Progenitor cell of endocrine pancreas (in vitro differentiated cells): ENCODE measurements at regions not wholly inside any gene's neighbourhood (a gene's known extent, or its start where the extent isn't known, plus 50 kb on each side); places are given as distances from the start of the nearest gene placed in this dataset.

ENCODE experiments used
- DNase-seq: peaks from one replicate; pipeline ENCODE4 v3.0.0; 2021; ENCODE audit warnings: low spot score; ENCODE audit not compliant: unreplicated experiment
- H3K27ac Mint-ChIP-seq: 2 replicates; pipeline ENCODE4 v1.8.0; 2021; ENCODE audit warnings: mild to moderate bottlenecking, moderate library complexity, mixed read lengths
- H3K27me3 Mint-ChIP-seq: 2 replicates; pipeline ENCODE4 v1.8.0; 2021; ENCODE audit warnings: mixed read lengths
- H3K36me3 Mint-ChIP-seq: 2 replicates; pipeline ENCODE4 v1.8.0; 2022; ENCODE audit warnings: mixed read lengths; ENCODE audit not compliant: insufficient read depth
- H3K4me1 Mint-ChIP-seq: 2 replicates; pipeline ENCODE4 v1.8.0; 2021; ENCODE audit warnings: low read depth, mixed read lengths
- H3K4me3 Mint-ChIP-seq: 2 replicates; pipeline ENCODE4 v1.8.0; 2021; ENCODE audit warnings: low read depth, mild to moderate bottlenecking, moderate library complexity, mixed read lengths
- H3K9me3 Mint-ChIP-seq: 2 replicates; pipeline ENCODE4 v1.8.0; 2021; ENCODE audit warnings: low read depth, mixed read lengths
- CTCF ChIP-seq: fragments of 200-600 bp; sonication (generic); IDR thresholded peaks from one replicate; pipeline ENCODE4 v1.5.0; 2021; ENCODE audit warnings: antibody characterized with exemption, mild to moderate bottlenecking; ENCODE audit not compliant: unreplicated experiment

GRCh38 chr5:3738919-3739318, 143.3 kb downstream of the IRX1 start:
- H3K36me3 Mint-ChIP-seq, result no peaks in the 10 kb centered on the region
- H3K4me1 Mint-ChIP-seq, result peaks cover 5% of the 10 kb centered on the region
- no peak for DNase-seq
- H3K4me3 Mint-ChIP-seq, result no peak overlapping the region
- H3K27ac Mint-ChIP-seq, result no peak overlapping the region
- TF ChIP-seq CTCF, result no peak
- H3K9me3 Mint-ChIP-seq, result no peaks in the 10 kb centered on the region
- peaks cover 13% of the 10 kb centered on the region for H3K27me3 Mint-ChIP-seq

GRCh38 chr5:3740546-3741373, 145.1 kb downstream of the IRX1 start:
- Mint-ChIP-seq H3K27me3 (peaks cover 7% of the 10 kb centered on the region), H3K9me3 (no peaks in the 10 kb centered on the region), H3K27ac (no peak overlapping the region), H3K4me1 (peaks cover 5% of the 10 kb centered on the region), H3K36me3 (no peaks in the 10 kb centered on the region), H3K4me3 (no peak overlapping the region)
- no peak for TF ChIP-seq CTCF
- DNase-seq, result no peak

GRCh38 chr5:3741374-3741770, 145.7 kb downstream of the IRX1 start:
- Mint-ChIP-seq H3K27ac (no peak overlapping the region), H3K27me3 (peaks cover 7% of the 10 kb centered on the region), H3K4me1 (peaks cover 5% of the 10 kb centered on the region), H3K36me3 (no peaks in the 10 kb centered on the region), H3K4me3 (no peak overlapping the region), H3K9me3 (peaks cover under 1% of the 10 kb centered on the region)
- no peak for TF ChIP-seq CTCF
- DNase-seq, result no peak

- H3K36me3 Mint-ChIP-seq, result peaks cover 3% of the 10 kb centered on the region
- peaks cover 5% of the 10 kb centered on the region for H3K4me1 Mint-ChIP-seq
- no peak for DNase-seq
- H3K9me3 Mint-ChIP-seq, result peaks cover 7% of the 10 kb centered on the region
- no peak overlapping the region for H3K27ac Mint-ChIP-seq
- no peak overlapping the region for H3K4me3 Mint-ChIP-seq
- peaks cover 7% of the 10 kb centered on the region for H3K27me3 Mint-ChIP-seq
- no peak for TF ChIP-seq CTCF
Measured at GRCh38 chr5:3742750-3743149, 147.1 kb downstream of the IRX1 start.

- Mint-ChIP-seq H3K4me3 (no peak overlapping the region), H3K4me1 (no peaks in the 10 kb centered on the region), H3K27me3 (peaks cover 11% of the 10 kb centered on the region), H3K36me3 (peaks cover under 1% of the 10 kb centered on the region), H3K9me3 (peaks cover 7% of the 10 kb centered on the region), H3K27ac (no peak overlapping the region)
- no peak for TF ChIP-seq CTCF
- no peak for DNase-seq
Measured at GRCh38 chr5:3751846-3752245, 156.2 kb downstream of the IRX1 start.
